ENCODE measurements at regions not wholly inside any gene's neighbourhood (a gene's known extent, or its start where the extent isn't known, plus 50 kb on each side); places are given as distances from the start of the nearest gene placed in this dataset.
A peak's percentile ranks its signal among the peaks of the same experiment; 100 is the strongest.
"Not testable (repeated sequence)": the region's sequence is repeated elsewhere in the genome, so short reads cannot be mapped to it uniquely, and the experiment has no call there.

DNA sequence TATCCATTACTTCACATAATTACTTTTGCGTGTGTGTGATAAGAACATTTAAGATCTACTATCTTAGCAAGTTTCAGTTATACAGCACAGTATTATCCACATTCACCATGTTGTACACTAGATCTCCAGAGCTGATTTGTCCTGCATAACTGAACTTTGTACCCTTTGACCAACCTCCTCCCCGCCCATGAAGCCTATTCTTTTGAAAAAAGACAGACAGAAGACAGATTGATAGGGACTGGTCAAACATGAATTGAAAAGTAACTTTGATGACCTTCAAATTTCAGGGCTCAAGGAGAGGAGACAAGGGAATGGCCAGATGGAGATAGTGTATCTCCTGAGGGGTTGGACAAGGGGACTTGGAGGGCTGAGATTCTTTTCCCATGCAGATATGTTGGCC lies 96.3 kb downstream of the CMC2 start:
- intact Hi-C loops (cut with DNase I): no loop called here
- no peaks in the 10 kb centered on the region for H3K4me1 ChIP-seq (replicated peaks in 1 of 2)
- H3K36me3 ChIP-seq (replicated peaks in 1 of 2): no peaks in the 10 kb centered on the region
- WGBS, 4 donors: 84 to 95% (median 89%) methylated on average over 2 of the region's 2 CpGs
- no peak overlapping the region for H3K4me3 ChIP-seq
- DNase-seq: no peak
- H3K9me3 ChIP-seq (replicated peaks in 1 of 3): no peaks in the 10 kb centered on the region
- no peaks in the 10 kb centered on the region for H3K27me3 ChIP-seq
- H3K27ac ChIP-seq: no peak overlapping the region
- TF ChIP-seq, protein P1, sequence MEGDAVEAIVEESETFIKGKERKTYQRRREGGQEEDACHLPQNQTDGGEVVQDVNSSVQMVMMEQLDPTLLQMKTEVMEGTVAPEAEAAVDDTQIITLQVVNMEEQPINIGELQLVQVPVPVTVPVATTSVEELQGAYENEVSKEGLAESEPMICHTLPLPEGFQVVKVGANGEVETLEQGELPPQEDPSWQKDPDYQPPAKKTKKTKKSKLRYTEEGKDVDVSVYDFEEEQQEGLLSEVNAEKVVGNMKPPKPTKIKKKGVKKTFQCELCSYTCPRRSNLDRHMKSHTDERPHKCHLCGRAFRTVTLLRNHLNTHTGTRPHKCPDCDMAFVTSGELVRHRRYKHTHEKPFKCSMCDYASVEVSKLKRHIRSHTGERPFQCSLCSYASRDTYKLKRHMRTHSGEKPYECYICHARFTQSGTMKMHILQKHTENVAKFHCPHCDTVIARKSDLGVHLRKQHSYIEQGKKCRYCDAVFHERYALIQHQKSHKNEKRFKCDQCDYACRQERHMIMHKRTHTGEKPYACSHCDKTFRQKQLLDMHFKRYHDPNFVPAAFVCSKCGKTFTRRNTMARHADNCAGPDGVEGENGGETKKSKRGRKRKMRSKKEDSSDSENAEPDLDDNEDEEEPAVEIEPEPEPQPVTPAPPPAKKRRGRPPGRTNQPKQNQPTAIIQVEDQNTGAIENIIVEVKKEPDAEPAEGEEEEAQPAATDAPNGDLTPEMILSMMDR (IDR thresholded peaks at IDR 0.05): no peak
- no peak for TF ChIP-seq POLR2A (IDR thresholded peaks at IDR 0.05)

DNA sequence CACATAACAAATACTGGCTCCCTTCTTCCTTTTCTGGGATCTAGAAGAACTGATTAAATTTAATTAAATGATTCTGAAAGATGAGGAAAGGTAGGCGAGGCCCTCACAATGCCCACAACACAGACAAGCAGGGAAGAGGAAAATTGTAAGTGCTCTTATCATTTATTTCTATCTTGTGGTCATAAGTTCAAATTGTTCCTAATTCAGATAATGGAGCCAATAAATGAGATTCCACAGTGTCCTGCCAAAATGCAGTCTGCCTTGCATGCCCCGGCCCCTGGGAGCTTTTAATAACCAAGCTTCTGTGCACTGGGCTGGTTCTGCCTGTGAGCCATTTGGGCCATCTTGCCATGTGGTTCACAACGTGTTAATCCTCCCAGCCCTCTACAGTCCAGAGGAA lies 97.0 kb downstream of the CMC2 start:
- no peaks in the 10 kb centered on the region for H3K9me3 ChIP-seq (replicated peaks in 1 of 3)
- 43 to 49% (median 45%) methylated on average over 3 of the region's 3 CpGs for WGBS, 4 donors
- H3K4me1 ChIP-seq (replicated peaks in 1 of 2): no peaks in the 10 kb centered on the region
- H3K27ac ChIP-seq: no peak overlapping the region
- H3K27me3 ChIP-seq: no peaks in the 10 kb centered on the region
- TF ChIP-seq, protein P1 (IDR thresholded peaks at IDR 0.05): no peak
- no peak for TF ChIP-seq POLR2A (IDR thresholded peaks at IDR 0.05)
- H3K36me3 ChIP-seq (replicated peaks in 1 of 2): no peaks in the 10 kb centered on the region
- DNase-seq: no peak
- intact Hi-C loops (cut with DNase I): no loop called here
- H3K4me3 ChIP-seq: no peak overlapping the region

DNA sequence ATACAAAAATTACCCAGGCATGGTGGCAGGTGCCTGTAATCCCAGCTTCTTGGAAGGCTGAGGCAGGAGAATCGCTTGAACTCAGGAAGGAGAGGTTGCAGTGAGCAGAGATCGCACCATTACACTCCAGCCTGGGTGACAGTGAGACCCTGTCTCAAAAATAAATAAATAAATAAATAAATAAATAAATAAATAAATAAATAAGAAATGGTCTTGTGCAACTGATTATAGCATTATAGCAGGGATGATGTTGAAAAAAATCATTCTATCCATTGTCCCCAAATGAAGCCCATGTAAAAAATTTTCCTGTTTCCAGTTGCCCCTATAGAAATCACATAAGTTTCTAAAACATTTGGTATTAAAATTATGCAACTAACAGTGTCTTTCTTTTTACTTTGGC lies 100.5 kb downstream of the CMC2 start:
- intact Hi-C loops (cut with DNase I); H3K27ac ChIP-seq: not testable (repeated sequence)

DNA sequence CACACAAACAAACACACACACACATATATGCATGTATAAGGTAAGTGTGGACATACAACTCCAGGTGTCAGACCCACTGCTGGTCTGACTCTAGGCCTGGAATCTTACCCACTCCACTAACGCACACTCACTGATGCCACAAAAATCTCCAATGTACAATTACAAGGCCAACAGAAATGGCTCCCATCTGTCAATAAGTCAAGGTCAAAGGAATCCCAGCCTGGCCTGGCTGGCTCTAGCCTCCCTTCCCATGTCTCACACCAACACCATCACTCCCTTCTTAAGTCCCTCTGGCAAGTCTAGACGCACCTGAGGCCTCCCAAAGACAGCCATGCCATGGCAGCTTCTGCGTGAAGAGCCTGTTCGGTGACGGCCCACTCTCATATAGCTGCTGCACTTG lies 99.2 kb upstream of the CDYL2 start:
- no peak overlapping the region for H3K27ac ChIP-seq
- no peak for DNase-seq
- 86 to 89% (median 88%) methylated on average over 5 of the region's 5 CpGs for WGBS, 4 donors
- H3K36me3 ChIP-seq (replicated peaks in 1 of 2): no peaks in the 10 kb centered on the region
- intact Hi-C loops (cut with DNase I): no loop called here
- no peaks in the 10 kb centered on the region for H3K9me3 ChIP-seq (replicated peaks in 1 of 3)
- TF ChIP-seq, protein P1 (IDR thresholded peaks at IDR 0.05): no peak
- no peak for TF ChIP-seq POLR2A (IDR thresholded peaks at IDR 0.05)
- H3K4me3 ChIP-seq: no peak overlapping the region
- no peaks in the 10 kb centered on the region for H3K27me3 ChIP-seq
- peaks cover 0 to 4% of the 10 kb centered on the region in 2 donors for H3K4me1 ChIP-seq (replicated peaks in 1 of 2)

More for the DNA sequence above, 100.5 kb downstream of the CMC2 start:
- DNase-seq; H3K4me3 ChIP-seq; H3K9me3 ChIP-seq (replicated peaks in 1 of 3); H3K4me1 ChIP-seq (replicated peaks in 1 of 2); H3K36me3 ChIP-seq (replicated peaks in 1 of 2); H3K27me3 ChIP-seq: not testable (repeated sequence)
- 94 to 98% (median 96%) methylated on average over 2 of the region's 2 CpGs for WGBS, 4 donors

DNA sequence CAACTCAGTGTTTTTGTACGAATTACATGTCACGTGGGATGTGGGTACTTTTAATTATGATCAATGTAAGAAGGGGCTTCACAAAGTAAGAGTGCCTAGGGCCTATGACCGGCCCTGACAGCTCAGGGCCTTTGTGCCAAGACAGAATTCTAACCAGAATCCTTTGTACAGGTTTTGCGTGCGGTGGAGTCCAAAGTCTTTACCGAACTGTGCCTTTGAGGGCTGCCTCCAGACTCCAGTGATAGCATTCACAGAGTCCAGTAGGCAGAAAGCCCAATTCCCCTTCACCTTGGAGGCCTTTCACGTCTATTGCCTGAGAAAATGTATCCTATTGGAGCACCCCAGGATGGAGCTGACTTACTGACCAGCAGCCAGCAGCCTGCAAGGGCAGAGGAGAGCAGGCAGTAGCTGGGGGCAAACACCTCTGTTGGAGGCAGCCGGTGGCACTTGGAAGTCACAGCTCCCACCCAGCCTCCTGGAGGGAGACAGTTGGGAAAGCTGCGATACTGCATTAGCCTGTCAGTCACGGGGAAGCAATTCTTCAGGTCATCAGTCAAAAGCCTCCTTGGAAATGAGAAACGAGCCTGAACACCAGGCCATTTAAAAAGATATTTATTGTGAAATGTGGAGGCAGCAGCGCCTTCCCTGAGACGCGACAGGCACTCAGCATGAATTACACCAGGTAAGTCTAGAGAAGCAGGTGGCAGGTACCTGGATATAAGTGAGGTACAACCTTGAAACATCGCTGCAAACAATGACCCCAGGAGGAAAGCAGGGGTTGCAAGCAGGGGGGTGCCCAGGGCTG lies 98.1 kb upstream of the CDYL2 start:
- TF ChIP-seq POLR2A (IDR thresholded peaks at IDR 0.05): no peak
- TF ChIP-seq, protein P1 (IDR thresholded peaks at IDR 0.05): no peak
- 86 to 91% (median 87%) methylated on average over 13 to 15 of the region's 15 CpGs for WGBS, 4 donors
- Histone ChIP-seq H3K9me3 (replicated peaks in 1 of 3) (no peaks in the 10 kb centered on the region), H3K4me1 (replicated peaks in 1 of 2) (peaks cover 0 to 4% of the 10 kb centered on the region in 2 donors), H3K4me3 (no peak overlapping the region), H3K27me3 (no peaks in the 10 kb centered on the region), H3K27ac (no peak overlapping the region), H3K36me3 (replicated peaks in 1 of 2) (no peaks in the 10 kb centered on the region)
- intact Hi-C loops (cut with DNase I): no loop called here
- peak in 1 of 7 donors; percentile 35 for DNase-seq

Measured in adrenal gland (tissue), 9 donors.